SK-N-SH (cell line): ENCODE measurements at regions not wholly inside any gene's neighbourhood (a gene's known extent, or its start where the extent isn't known, plus 50 kb on each side); places are given as distances from the start of the nearest gene placed in this dataset.

Experiments
- CTCF ChIP-seq: fragments of 200-600 bp; sonication (generic); IDR thresholded peaks from 2 replicates; pipeline ENCODE4 v1.6.1; 2017; ENCODE audit warnings: antibody characterized with exemption, mild to moderate bottlenecking, moderate library complexity
- ELF1 ChIP-seq: IDR thresholded peaks from 2 replicates; pipeline ENCODE4 v1.4.0; 2012
- POLR2AphosphoS5 ChIP-seq: IDR thresholded peaks from 2 replicates; pipeline ENCODE4 v1.6.1; 2012; ENCODE audit warnings: low read depth, low read length
- RAD21 ChIP-seq: IDR thresholded peaks from 2 replicates; pipeline ENCODE4 v1.6.1; 2012; ENCODE audit warnings: mild to moderate bottlenecking, low read length
- RCOR1 ChIP-seq: fragments of 150-350 bp; IDR thresholded peaks from 2 replicates; pipeline ENCODE4 v1.6.1; 2017; ENCODE audit warnings: antibody characterized with exemption, low read length
- YY1 ChIP-seq: IDR thresholded peaks from 2 replicates; pipeline ENCODE4 v1.4.0; 2012; ENCODE audit warnings: low read depth, mild to moderate bottlenecking
- TF ChIP-seq, protein P1 (sequence below): fragments of 150-350 bp; IDR thresholded peaks from 2 replicates; pipeline ENCODE4 v1.6.1; 2017; ENCODE audit warnings: antibody characterized with exemption, low read length, low read depth, borderline replicate concordance

GRCh38 chr4:45566896-45567603 is 556.8 kb downstream of the GABRG1 start:
- TF ChIP-seq YY1 (no peak), RAD21 (no peak), RCOR1 (no peak), POLR2AphosphoS5 (no peak), CTCF (no peak), ELF1 (no peak)
- TF ChIP-seq, protein P1, sequence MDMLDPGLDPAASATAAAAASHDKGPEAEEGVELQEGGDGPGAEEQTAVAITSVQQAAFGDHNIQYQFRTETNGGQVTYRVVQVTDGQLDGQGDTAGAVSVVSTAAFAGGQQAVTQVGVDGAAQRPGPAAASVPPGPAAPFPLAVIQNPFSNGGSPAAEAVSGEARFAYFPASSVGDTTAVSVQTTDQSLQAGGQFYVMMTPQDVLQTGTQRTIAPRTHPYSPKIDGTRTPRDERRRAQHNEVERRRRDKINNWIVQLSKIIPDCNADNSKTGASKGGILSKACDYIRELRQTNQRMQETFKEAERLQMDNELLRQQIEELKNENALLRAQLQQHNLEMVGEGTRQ: no peak
